Loucy (cell line): ENCODE measurements at regions not wholly inside any gene's neighbourhood (a gene's known extent, or its start where the extent isn't known, plus 50 kb on each side); places are given as distances from the start of the nearest gene placed in this dataset.

Source experiments
- EZH2phosphoT487 ChIP-seq: fragments of 200-600 bp; IDR thresholded peaks from 2 replicates; pipeline ENCODE4 v1.6.1; 2018; ENCODE audit warnings: antibody characterized with exemption, mild to moderate bottlenecking, moderate library complexity, borderline replicate concordance
- TF ChIP-seq, protein P1 (sequence below): fragments of 200-600 bp; sonication (generic); conservative IDR thresholded peaks from 2 replicates; pipeline ENCODE4 v1.5.1; 2014; ENCODE audit warnings: mild to moderate bottlenecking, antibody characterized with exemption, low read length

GRCh38 chr14:28381656-28382055, 384.9 kb upstream of the FOXG1 start:
- TF ChIP-seq, protein P1, sequence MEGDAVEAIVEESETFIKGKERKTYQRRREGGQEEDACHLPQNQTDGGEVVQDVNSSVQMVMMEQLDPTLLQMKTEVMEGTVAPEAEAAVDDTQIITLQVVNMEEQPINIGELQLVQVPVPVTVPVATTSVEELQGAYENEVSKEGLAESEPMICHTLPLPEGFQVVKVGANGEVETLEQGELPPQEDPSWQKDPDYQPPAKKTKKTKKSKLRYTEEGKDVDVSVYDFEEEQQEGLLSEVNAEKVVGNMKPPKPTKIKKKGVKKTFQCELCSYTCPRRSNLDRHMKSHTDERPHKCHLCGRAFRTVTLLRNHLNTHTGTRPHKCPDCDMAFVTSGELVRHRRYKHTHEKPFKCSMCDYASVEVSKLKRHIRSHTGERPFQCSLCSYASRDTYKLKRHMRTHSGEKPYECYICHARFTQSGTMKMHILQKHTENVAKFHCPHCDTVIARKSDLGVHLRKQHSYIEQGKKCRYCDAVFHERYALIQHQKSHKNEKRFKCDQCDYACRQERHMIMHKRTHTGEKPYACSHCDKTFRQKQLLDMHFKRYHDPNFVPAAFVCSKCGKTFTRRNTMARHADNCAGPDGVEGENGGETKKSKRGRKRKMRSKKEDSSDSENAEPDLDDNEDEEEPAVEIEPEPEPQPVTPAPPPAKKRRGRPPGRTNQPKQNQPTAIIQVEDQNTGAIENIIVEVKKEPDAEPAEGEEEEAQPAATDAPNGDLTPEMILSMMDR = no peak
- no peak for TF ChIP-seq EZH2phosphoT487
